GM19452 (cell line): ENCODE measurements at regions not wholly inside any gene's neighbourhood (a gene's known extent, or its start where the extent isn't known, plus 50 kb on each side); places are given as distances from the start of the nearest gene placed in this dataset.

Experiments used
- ATAC-seq: cut with Tn5 transposase; IDR thresholded peaks from one replicate; pipeline ENCODE4 v1.9.1; 2021; ENCODE audit not compliant: unreplicated experiment

- ATAC-seq: no peak
Observed at GRCh38 chr3:99131876-99132275, 230.4 kb upstream of the DCBLD2 start.

- no peak for ATAC-seq
Observed at GRCh38 chr3:99128725-99129505, 227.4 kb upstream of the DCBLD2 start.

GRCh38 chr3:99128235-99128634 is 226.7 kb upstream of the DCBLD2 start:
- no peak for ATAC-seq

- no peak for ATAC-seq
Observed at GRCh38 chr3:99126316-99126715, 224.8 kb upstream of the DCBLD2 start.

- ATAC-seq: no peak
Observed at GRCh38 chr3:99119385-99119784, 217.9 kb upstream of the DCBLD2 start.

DNA sequence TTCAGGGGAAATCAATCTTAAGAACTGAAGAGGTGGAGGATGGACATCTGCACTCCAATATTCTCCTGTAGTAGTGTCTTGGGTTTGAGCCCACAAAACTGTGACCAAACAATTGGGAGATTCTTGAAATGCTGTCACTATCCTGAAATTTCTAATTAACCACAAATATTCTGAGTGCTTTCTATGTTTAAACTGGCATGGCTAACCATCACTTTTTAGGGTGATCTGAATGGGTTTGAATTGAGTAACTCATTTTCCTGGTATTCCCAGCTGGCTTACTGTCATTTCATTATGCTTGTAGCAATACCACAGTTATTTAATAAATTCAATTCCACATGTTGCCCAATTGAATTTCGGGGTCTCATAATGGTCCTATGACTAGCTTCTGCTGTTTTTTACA is 216.9 kb upstream of the DCBLD2 start:
- ATAC-seq: no peak

DNA sequence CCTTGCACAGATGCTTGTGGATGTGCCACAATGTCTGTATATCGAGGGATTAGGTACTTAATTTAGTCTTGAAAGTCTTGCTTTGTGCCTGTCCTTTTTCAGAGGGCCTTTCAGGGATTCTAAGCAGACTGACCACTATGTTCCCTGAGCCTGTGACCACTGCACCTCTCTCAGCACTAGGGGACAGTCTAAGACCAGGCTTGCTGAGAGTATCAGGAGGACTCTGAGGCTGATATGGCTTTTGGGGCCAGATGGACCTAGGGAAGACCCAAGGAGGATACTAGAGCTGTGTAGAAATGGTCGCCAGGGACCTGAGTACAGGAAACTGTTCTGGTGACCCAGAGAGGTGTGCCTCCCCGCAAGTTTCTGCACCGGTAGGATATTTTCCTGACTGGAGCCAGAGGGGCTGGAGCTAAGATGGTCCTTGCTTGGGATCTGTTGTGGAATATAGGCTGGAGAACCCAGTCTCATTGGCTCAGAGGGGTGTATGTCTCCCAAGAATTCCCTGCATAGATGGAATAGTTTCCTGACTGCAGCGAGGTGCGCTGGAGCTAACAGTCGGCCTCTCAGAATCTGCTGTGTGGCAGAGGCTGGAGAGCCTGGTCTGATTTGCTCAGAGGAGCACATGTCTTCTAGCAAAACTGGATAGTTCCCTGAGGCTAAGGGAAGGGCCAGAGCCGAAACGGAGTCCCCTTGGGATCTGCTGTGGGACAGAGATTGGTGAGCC is 213.2 kb upstream of the DCBLD2 start:
- no peak for ATAC-seq

- ATAC-seq: no peak
Observed at GRCh38 chr3:99111235-99111634, 209.7 kb upstream of the DCBLD2 start.

- no peak for ATAC-seq
Observed at GRCh38 chr3:99110401-99110800, 208.9 kb upstream of the DCBLD2 start.

DNA sequence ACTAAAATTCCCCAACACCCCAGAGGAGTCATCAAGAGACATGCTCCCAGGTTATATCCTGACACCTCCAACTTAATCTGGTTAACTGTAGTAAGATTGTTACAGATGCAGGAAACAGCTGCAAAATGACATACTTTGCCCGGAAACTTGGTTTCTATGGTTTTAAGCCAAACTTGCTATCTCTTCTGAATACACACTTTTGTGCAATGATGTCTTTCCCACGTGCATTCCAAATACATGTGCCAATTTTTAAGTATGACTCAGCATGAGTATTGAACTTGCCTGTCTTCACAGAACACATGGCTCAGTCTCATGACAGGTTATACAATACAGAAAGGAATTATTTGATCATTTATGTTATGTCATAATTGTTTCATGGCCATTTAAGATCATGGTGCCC is 207.0 kb upstream of the DCBLD2 start:
- no peak for ATAC-seq

- ATAC-seq: no peak
Observed at GRCh38 chr3:99094606-99095005, 193.1 kb upstream of the DCBLD2 start.

DNA sequence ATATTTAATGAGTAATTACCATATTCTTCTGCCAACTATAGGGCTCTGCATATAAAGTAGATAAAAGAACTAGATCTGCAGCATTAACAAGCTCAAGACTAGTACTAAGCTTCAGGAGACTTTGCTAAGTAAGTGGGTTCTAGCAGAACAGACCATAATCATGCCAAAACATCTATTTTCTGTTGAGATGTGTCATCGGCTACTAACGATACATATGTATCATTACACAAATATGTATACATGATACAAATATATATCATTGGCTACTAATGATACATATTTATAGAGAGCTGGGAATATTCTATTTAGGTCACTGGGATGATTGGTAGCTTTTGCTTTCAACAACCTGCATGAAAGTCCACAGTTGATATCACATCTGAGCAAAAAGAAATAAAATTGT is 185.8 kb upstream of the DCBLD2 start:
- no peak for ATAC-seq

DNA sequence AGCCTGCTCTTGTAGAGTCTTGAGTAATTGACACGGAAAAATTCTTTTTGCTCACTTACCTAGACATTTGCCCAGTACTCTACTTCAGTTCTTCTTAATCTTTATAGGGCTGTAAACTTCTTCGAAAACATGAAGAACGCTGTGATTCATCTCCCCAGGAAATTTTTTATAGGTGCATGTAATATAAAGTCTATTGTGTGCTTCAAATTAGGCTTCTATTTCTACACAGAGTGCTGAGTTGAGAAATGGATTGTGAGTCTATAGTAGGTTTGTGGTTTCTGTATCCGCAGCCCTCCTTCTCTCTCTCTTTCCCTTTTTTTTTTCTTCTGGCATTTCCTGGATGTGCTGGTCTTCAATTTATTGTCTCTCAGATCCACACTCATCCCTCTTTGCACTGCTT is 183.3 kb upstream of the DCBLD2 start:
- ATAC-seq: no peak

DNA sequence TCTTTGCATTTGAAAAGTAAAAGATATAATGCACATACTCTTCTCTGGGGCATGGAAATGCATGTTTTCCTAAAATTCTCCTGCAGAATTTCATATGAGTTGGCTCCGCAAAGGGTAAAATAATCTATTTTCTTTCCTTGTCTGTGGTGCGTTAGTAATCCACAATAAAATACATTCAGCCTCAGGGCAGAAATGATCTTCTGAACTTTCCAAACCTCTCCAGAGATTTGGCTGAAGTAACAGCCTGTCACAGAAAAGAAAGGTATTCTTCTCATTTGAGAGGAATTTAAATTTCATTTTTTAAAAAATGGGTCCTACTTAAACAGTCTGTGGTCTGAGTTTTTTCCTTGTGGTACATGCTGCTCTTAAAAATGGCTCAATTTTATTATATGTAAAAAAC is 182.7 kb upstream of the DCBLD2 start:
- no peak for ATAC-seq

DNA sequence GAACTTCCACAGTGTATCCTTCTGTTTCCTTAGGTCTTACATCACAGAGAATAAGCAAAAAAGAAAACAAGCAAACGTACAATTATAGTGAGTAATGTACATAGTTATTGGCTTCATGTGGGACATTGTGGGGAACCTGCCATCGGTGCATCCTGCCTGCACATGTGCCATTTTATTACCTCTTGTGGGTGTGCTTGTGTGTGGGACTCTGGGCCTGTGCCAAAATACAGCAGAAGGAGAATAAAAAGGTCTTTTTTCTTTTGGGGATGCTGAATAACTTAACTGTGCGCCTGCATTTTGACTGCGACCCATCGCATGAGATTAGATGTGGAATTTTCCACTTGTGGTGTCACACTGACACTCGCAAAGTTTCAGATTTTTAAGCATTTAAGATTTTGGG is 169.6 kb upstream of the DCBLD2 start:
- ATAC-seq: no peak

DNA sequence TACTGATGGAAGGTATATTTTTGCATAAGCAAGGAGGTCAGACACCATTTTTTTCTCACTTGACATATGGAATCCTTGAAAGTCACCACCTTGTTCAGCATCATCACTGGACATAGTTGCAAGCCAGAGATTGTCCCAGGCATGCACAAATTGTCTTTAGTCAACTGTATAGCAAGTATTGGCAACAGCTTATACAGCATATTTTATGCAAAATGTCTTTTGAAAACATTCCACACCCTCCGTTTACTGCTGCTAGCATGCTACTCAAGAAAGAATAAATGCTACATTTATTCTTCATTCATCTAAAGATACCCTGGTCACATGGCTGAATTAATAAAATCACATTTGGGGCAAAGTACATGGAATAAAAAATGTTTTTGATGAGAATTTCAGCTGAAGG is 168.5 kb upstream of the DCBLD2 start:
- no peak for ATAC-seq

GRCh38 chr3:99066863-99067262 is 165.4 kb upstream of the DCBLD2 start:
- ATAC-seq: no peak

GRCh38 chr3:99049164-99049563 is 147.7 kb upstream of the DCBLD2 start:
- ATAC-seq: no peak

GRCh38 chr3:99041747-99042146 is 140.3 kb upstream of the DCBLD2 start:
- no peak for ATAC-seq

GRCh38 chr3:99031778-99032177 is 130.3 kb upstream of the DCBLD2 start:
- ATAC-seq: no peak

- peak; percentile 72 for ATAC-seq
Observed at GRCh38 chr3:99023590-99024192, 122.2 kb upstream of the DCBLD2 start.

- ATAC-seq: no peak
Observed at GRCh38 chr3:99021466-99021865, 120.0 kb upstream of the DCBLD2 start.
